HG03354 (cell line): ENCODE measurements at regions not wholly inside any gene's neighbourhood (a gene's known extent, or its start where the extent isn't known, plus 50 kb on each side); places are given as distances from the start of the nearest gene placed in this dataset.

ENCODE experiments used
- ATAC-seq: cut with Tn5 transposase; IDR thresholded peaks from one replicate; pipeline ENCODE4 v1.9.1; 2021; ENCODE audit warnings: mild to moderate bottlenecking; ENCODE audit not compliant: unreplicated experiment, poor library complexity, severe bottlenecking

- ATAC-seq = no peak
Observed at GRCh38 chr2:234231460-234231859, 181.0 kb downstream of the SPP2 start.

GRCh38 chr2:234219046-234219310 lies 168.5 kb downstream of the SPP2 start:
- no peak for ATAC-seq

GRCh38 chr2:234218266-234219045 lies 168.0 kb downstream of the SPP2 start:
- no peak for ATAC-seq

GRCh38 chr2:234212534-234212933 lies 162.0 kb downstream of the SPP2 start:
- ATAC-seq = no peak

GRCh38 chr2:234211797-234212196 lies 161.3 kb downstream of the SPP2 start:
- ATAC-seq = no peak

GRCh38 chr2:234206738-234207137 lies 156.2 kb downstream of the SPP2 start:
- ATAC-seq = no peak

- ATAC-seq = no peak
Observed at GRCh38 chr2:234204480-234204879, 154.0 kb downstream of the SPP2 start.

GRCh38 chr2:234203135-234203984 lies 152.9 kb downstream of the SPP2 start:
- no peak for ATAC-seq

GRCh38 chr2:234202601-234203000 lies 152.1 kb downstream of the SPP2 start:
- ATAC-seq = no peak

GRCh38 chr2:234199996-234200395 lies 149.5 kb downstream of the SPP2 start:
- ATAC-seq = no peak

GRCh38 chr2:234198976-234199375 lies 148.5 kb downstream of the SPP2 start:
- ATAC-seq = no peak

GRCh38 chr2:234195516-234195915 lies 145.0 kb downstream of the SPP2 start:
- no peak for ATAC-seq

- ATAC-seq = no peak
Observed at GRCh38 chr2:234193977-234194563, 143.6 kb downstream of the SPP2 start.

- ATAC-seq = no peak
Observed at GRCh38 chr2:234191819-234192407, 141.4 kb downstream of the SPP2 start.

GRCh38 chr2:234189786-234190300 lies 139.3 kb downstream of the SPP2 start:
- no peak for ATAC-seq

- no peak for ATAC-seq
Observed at GRCh38 chr2:234189230-234189629, 138.7 kb downstream of the SPP2 start.

GRCh38 chr2:234187646-234188174 lies 137.2 kb downstream of the SPP2 start:
- no peak for ATAC-seq

- ATAC-seq = no peak
Observed at GRCh38 chr2:234181121-234181520, 130.6 kb downstream of the SPP2 start.

GRCh38 chr2:234179031-234179363 lies 128.5 kb downstream of the SPP2 start:
- ATAC-seq = no peak

- no peak for ATAC-seq
Observed at GRCh38 chr2:234178330-234179030, 128.0 kb downstream of the SPP2 start.
